HG03066 (cell line): ENCODE measurements at regions not wholly inside any gene's neighbourhood (a gene's known extent, or its start where the extent isn't known, plus 50 kb on each side); places are given as distances from the start of the nearest gene placed in this dataset.

Experiments used
- ATAC-seq: cut with Tn5 transposase; IDR thresholded peaks from one replicate; pipeline ENCODE4 v1.9.1; 2021; ENCODE audit warnings: low read depth; ENCODE audit not compliant: unreplicated experiment

- ATAC-seq = no peak
These were observed 388.9 kb upstream of the LRRC4C start for GRCh38 chr11:41848349-41848748.

GRCh38 chr11:41849250-41849649 lies 389.8 kb upstream of the LRRC4C start:
- no peak for ATAC-seq

DNA sequence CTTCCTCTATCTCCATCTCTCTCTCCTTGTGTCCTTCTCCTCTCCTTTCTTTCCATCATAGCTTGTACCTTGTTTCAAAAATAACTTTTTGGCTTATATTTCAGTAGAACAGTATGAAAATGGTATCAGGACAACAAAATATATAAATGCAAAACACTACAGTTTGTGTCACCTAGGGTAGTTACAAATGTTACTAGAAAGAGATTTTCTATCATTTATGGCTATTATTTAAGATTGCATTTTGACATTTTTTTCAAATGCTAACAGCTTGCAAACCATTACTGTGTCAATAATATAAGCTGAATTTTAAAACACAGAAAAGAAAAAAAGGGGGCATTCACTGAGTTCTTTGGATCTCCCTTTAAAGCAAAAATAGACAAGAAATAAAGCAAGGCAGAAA lies 392.3 kb upstream of the LRRC4C start:
- ATAC-seq = no peak

DNA sequence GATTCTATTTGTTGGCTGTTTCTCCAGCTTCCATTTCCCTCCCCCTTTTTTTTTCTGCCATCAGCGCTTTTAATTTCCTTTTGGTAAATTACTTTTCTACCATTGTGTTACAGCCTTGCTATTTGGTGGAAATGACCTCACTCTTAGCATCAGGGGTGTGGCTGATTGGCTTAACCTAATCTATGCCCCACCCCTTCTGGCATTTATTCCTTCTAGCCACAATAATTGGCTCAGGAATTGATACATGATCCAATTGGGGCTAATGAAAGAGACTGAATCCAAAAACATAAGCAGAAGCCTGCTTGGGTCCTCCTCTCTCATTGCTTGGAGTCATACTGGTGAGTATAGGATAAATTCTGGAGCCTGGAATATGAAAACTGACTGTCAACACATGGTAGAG lies 402.4 kb upstream of the LRRC4C start:
- no peak for ATAC-seq

DNA sequence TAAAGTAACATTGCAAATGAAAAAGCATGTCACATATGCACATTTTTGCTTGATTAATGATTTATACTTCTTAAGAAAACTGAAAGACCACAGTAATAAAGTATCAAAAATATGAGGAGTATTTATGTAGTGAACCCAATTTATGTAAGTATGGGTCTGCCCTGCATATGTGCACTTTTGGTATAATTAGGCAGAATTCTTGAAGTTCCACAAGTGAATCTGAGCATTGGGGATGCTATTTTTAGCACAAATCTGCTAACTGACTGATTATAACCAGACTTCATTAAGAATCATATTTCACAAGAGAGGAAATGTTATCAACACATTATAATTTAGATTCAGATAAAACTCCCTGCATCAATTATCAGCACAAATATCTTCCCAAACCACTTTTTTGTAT lies 407.1 kb upstream of the LRRC4C start:
- ATAC-seq = no peak

DNA sequence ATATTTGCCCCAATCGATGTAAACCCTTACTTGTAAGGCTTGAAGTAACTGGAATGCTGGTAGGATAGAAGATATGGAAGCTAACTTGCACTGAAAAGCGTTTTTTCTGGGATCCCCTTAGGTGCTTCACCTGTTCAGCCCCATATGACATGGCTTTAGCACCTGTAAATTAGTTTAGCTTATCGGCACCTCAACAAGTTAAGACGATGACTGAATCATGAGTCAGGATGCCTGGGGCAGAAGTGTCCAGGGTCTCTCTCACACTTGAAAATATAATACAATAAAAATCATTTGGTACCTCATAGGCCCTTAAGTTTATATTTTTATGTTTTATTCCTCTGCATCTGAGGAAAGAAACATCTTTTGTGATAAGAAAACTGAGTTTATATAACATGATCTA lies 409.2 kb upstream of the LRRC4C start:
- no peak for ATAC-seq

- ATAC-seq = no peak
These were observed 413.0 kb upstream of the LRRC4C start for GRCh38 chr11:41872426-41872825.

DNA sequence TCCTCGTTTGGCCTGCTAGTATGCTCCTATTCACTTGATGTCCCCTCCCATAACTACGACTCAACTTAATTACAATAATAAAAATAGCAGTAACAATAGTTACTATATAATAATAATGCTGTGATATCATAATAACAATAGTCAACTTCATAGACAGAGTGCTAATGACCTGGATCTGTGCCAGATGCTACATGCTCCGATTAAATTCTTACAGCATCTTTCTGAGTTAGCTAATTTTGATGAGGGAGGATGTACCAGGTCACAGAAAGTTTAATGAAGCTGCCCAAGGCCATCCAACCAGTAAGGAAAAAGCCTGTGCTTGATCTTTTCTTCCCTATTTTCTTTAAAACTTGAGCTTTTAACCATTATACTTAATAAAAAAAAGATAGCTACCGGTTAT lies 413.4 kb upstream of the LRRC4C start:
- no peak for ATAC-seq

DNA sequence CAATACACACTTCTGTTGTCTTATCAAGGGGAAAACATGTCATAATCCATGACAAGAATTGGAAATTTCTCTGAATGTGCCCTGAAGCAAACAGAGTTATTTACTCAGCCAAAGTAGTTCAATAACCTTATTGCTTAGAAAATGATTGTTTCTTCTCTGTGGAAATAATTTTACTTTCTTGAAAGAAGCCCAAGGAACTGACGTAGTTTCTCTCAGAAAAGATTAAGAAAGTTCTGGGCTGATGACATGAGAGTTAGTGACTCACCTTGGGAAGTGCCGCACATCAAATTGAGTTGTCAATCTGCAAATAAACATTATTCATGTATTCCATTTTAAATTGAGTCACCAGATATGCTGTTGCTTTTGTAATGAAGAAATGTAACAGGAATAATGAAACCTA lies 418.6 kb upstream of the LRRC4C start:
- no peak for ATAC-seq

GRCh38 chr11:41879214-41879613 lies 419.8 kb upstream of the LRRC4C start:
- no peak for ATAC-seq

DNA sequence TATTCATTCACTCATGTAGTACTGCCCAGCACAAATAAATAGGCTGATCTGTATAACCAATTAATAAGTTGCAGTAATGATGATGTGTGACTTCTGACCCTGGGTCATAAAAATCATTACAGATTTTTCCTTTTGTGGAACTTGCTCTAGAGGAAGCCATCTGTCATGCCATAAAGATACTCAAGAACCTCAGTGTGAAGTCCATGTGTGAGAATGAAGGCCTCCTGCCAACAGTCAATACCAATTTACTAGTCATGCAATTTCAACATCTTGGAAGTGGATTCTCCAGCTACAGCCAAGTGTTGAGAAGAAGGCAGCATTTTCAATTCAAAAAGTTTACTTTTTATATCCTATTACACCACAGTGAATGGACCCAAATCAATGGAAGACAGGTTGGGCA lies 435.6 kb upstream of the LRRC4C start:
- no peak for ATAC-seq

GRCh38 chr11:41897991-41898390 lies 438.5 kb upstream of the LRRC4C start:
- ATAC-seq = no peak

DNA sequence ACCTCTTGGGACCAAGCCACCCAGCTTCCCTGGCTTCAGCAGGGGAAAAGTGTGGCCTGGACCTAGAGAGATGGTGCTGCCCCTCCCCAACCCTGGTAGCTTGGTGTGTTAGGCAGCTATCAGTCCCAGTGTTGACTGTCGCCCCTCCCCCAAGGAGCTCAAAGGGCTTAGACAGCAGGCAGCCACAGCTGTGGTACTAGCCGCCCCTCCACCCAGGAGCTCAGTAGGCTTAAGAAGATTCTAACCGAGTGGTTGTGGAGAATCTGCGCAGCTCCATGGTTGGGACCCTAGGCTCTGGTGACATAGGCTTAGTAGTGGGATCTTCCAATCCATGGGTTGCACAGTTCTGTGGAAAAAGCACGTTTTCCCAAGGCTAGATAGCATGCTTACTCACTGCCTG lies 458.4 kb upstream of the LRRC4C start:
- ATAC-seq = no peak

- ATAC-seq = no peak
These were observed 460.9 kb upstream of the LRRC4C start for GRCh38 chr11:41920374-41920773.

DNA sequence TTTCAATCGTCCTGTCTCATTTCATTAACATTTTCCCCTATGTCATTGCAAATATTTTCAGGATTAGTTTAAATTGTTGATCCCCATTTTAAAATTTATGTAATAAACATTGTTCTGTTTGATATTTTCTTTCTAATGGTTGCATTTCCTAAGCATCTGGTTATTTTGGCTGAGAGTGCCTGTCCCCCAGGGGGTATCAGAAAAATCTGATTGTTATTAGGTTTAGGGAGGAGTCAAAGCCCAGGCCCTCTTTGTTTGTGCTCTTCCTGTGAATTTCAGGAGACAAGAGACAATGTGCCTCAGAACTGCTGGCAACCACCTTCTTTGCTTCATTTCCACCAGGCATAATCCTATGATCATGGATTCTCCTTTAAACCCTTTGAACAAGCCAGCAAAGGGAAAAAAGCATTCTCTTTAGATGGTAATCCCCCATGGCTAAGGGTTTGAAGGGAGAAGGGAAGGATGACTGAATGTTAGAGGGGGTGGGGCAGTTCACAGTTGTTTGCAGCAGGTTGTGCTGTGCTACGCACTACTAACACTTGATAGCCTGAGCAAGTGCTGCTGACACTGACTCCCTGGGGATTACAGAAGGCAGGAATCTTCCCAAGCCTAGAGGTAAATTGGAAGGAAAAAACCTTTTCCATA lies 462.4 kb upstream of the LRRC4C start:
- no peak for ATAC-seq

GRCh38 chr11:41926339-41926738 lies 466.9 kb upstream of the LRRC4C start:
- ATAC-seq = no peak

- ATAC-seq = no peak
These were observed 475.8 kb upstream of the LRRC4C start for GRCh38 chr11:41935241-41935640.

GRCh38 chr11:41935795-41936194 lies 476.3 kb upstream of the LRRC4C start:
- ATAC-seq = no peak

- no peak for ATAC-seq
These were observed 484.2 kb upstream of the LRRC4C start for GRCh38 chr11:41943656-41944055.

DNA sequence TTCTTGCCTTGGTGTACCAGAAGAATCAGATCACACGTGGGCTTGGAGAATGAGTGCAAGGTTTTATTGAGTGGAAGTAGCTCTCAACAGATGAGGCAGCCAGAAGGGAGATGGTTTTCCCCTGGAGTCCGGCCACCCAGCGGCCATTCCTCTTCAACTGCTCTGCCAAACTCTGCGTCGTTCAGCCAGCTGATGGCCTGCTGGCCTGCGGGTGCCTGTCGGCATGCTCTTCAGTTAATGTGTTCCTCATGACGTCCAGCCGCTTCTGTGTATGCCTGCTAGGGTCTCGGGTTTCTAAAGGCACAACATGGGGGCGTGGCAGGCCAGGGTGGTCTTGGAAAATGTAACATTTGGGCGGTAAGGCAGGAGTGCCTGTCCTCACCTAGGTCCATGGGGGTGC lies 487.9 kb upstream of the LRRC4C start:
- ATAC-seq = no peak

- ATAC-seq = no peak
These were observed 491.2 kb upstream of the LRRC4C start for GRCh38 chr11:41950470-41951143.

DNA sequence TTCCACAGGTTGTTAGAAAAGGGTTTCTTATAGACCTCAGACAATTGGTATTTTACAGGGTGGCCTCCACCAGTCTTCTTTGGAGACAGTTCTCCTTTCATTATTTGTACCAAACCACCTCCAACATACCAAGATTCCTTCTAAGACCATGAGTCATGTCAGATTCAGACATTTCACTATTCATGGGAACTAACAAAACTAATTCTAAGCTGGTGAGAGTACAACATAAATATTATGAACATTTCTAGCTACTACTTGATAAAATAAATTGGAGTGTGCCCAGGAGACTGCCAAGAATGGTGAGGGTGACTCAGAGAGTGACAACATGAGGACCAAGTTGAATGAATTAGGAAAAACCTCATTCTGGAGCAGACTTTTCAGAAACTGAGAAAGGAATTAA lies 494.6 kb upstream of the LRRC4C start:
- no peak for ATAC-seq

DNA sequence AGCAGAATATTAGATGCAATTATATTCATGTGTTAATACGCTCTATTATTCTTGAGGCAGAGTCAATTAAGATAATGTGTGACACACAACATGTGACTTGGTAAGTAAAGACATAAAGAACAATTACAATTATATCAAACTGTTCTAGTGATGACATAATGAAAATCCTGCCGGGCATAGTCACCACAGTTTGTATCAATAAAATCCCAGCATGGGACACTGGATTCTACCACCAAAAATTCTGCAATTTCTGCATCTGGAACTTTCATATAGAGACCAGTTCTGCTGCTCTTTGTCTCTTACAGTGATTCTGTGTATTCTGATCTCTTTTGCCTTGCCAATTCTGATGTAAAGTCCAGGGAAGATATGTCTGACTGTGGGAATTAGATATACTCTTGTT lies 495.6 kb upstream of the LRRC4C start:
- ATAC-seq = no peak
